GM23338 (cell line): ENCODE measurements at regions not wholly inside any gene's neighbourhood (a gene's known extent, or its start where the extent isn't known, plus 50 kb on each side); places are given as distances from the start of the nearest gene placed in this dataset.

Experiments
- ATAC-seq: fragments of 200-7000 bp; cut with Tn5 transposase; 3 replicates; pipeline ENCODE4 v1.9.1; 2020
- DNase-seq: peaks from one replicate; pipeline ENCODE4 v3.0.0-alpha.2; 2015; ENCODE audit warnings: low spot score
- H2AFZ ChIP-seq: fragments of 200-600 bp; sonication (generic); 2 replicates; pipeline ENCODE4 v1.8.0; 2016; ENCODE audit warnings: antibody characterized with exemption, mild to moderate bottlenecking, moderate library complexity
- H3F3A ChIP-seq: fragments of 200-600 bp; sonication (generic); replicated peaks from 2 replicates; pipeline ENCODE4 v1.8.0; 2017; ENCODE audit warnings: antibody characterized with exemption, mixed run types, low read depth
- H3K27ac ChIP-seq: fragments of 200-600 bp; sonication (generic); 2 replicates; pipeline ENCODE4 v1.6.1; 2016; ENCODE audit warnings: low read depth
- H3K27me3 ChIP-seq: fragments of 200-600 bp; sonication (generic); 2 replicates; pipeline ENCODE4 v1.8.0; 2016; ENCODE audit warnings: mild to moderate bottlenecking, mixed run types, moderate library complexity; ENCODE audit not compliant: insufficient read depth
- H3K36me3 ChIP-seq: fragments of 200-600 bp; sonication (generic); 2 replicates; pipeline ENCODE4 v1.8.0; 2016; ENCODE audit warnings: mild to moderate bottlenecking; ENCODE audit not compliant: insufficient read depth
- H3K4me1 ChIP-seq: fragments of 200-600 bp; sonication (generic); 2 replicates; pipeline ENCODE4 v1.8.0; 2016; ENCODE audit warnings: mild to moderate bottlenecking, moderate library complexity; ENCODE audit not compliant: insufficient read depth
- H3K4me2 ChIP-seq: fragments of 200-600 bp; sonication (generic); 2 replicates; pipeline ENCODE4 v1.7.1; 2017; ENCODE audit warnings: mixed run types
- H3K4me3 ChIP-seq: fragments of 200-600 bp; sonication (generic); 2 replicates; pipeline ENCODE4 v1.6.1; 2016; ENCODE audit warnings: mixed run types
- H3K79me2 ChIP-seq: fragments of 200-600 bp; sonication (generic); replicated peaks from 2 replicates; pipeline ENCODE4 v1.8.0; 2017; ENCODE audit warnings: mild to moderate bottlenecking; ENCODE audit not compliant: insufficient read depth
- H3K9me2 ChIP-seq: fragments of 200-600 bp; sonication (generic); 2 replicates; pipeline ENCODE4 v1.8.0; 2017; ENCODE audit not compliant: insufficient read depth
- H4K20me1 ChIP-seq: fragments of 200-600 bp; sonication (generic); replicated peaks from 2 replicates; pipeline ENCODE4 v1.8.0; 2017; ENCODE audit warnings: mild to moderate bottlenecking; ENCODE audit not compliant: insufficient read depth
- H3K27ac Mint-ChIP-seq: 2 replicates; pipeline ENCODE4 v1.8.0; 2020; ENCODE audit warnings: inconsistent platforms, mild to moderate bottlenecking, moderate library complexity, mixed read lengths
- H3K27me3 Mint-ChIP-seq: 3 replicates; pipeline ENCODE4 v1.8.0; 2022; ENCODE audit warnings: low read depth, mild to moderate bottlenecking, moderate library complexity, mixed read lengths, inconsistent platforms; ENCODE audit not compliant: insufficient read depth, poor library complexity
- H3K36me3 Mint-ChIP-seq: 3 replicates; pipeline ENCODE4 v1.8.0; 2021; ENCODE audit warnings: low read depth, mild to moderate bottlenecking, inconsistent platforms, moderate library complexity, mixed read lengths
- H3K4me1 Mint-ChIP-seq: 3 replicates; pipeline ENCODE4 v1.8.0; 2020; ENCODE audit warnings: mild to moderate bottlenecking, inconsistent platforms, mixed read lengths
- H3K4me3 Mint-ChIP-seq: 3 replicates; pipeline ENCODE4 v1.8.0; 2021; ENCODE audit warnings: moderate library complexity, mild to moderate bottlenecking, inconsistent platforms, mixed read lengths
- H3K9me3 Mint-ChIP-seq: 3 replicates; pipeline ENCODE4 v1.8.0; 2020; ENCODE audit warnings: moderate library complexity, mild to moderate bottlenecking, inconsistent platforms, mixed read lengths
- CREB1 ChIP-seq: fragments of 250-450 bp; sonication (Bioruptor Pico); IDR thresholded peaks from 2 replicates; pipeline ENCODE4 v1.5.0; 2020; ENCODE audit warnings: low read depth, mild to moderate bottlenecking, moderate library complexity
- EZH2phosphoT487 ChIP-seq: fragments of 200-600 bp; sonication (generic); IDR thresholded peaks from one replicate; pipeline ENCODE4 v1.8.1; 2018; ENCODE audit warnings: antibody characterized with exemption; ENCODE audit not compliant: unreplicated experiment
- NANOG ChIP-seq: IDR thresholded peaks from 2 replicates; pipeline ENCODE4 v1.6.1; 2016; ENCODE audit warnings: antibody characterized with exemption, borderline replicate concordance
- STAT1 ChIP-seq: IDR thresholded peaks from one replicate; pipeline ENCODE4 v1.6.1; 2016; ENCODE audit warnings: antibody characterized with exemption; ENCODE audit not compliant: unreplicated experiment
- ZNF114 ChIP-seq: fragments of 250-450 bp; sonication (Bioruptor Pico); IDR thresholded peaks from 2 replicates; pipeline ENCODE4 v1.5.0; 2020; ENCODE audit warnings: mild to moderate bottlenecking, moderate library complexity
- TF ChIP-seq, protein P1 (sequence below): IDR thresholded peaks from 2 replicates; pipeline ENCODE4 v1.6.1; 2016; ENCODE audit warnings: antibody characterized with exemption
- TF ChIP-seq, protein P2 (sequence below): IDR thresholded peaks from one replicate; pipeline ENCODE4 v1.6.1; 2018; ENCODE audit warnings: antibody characterized with exemption; ENCODE audit not compliant: unreplicated experiment

DNA sequence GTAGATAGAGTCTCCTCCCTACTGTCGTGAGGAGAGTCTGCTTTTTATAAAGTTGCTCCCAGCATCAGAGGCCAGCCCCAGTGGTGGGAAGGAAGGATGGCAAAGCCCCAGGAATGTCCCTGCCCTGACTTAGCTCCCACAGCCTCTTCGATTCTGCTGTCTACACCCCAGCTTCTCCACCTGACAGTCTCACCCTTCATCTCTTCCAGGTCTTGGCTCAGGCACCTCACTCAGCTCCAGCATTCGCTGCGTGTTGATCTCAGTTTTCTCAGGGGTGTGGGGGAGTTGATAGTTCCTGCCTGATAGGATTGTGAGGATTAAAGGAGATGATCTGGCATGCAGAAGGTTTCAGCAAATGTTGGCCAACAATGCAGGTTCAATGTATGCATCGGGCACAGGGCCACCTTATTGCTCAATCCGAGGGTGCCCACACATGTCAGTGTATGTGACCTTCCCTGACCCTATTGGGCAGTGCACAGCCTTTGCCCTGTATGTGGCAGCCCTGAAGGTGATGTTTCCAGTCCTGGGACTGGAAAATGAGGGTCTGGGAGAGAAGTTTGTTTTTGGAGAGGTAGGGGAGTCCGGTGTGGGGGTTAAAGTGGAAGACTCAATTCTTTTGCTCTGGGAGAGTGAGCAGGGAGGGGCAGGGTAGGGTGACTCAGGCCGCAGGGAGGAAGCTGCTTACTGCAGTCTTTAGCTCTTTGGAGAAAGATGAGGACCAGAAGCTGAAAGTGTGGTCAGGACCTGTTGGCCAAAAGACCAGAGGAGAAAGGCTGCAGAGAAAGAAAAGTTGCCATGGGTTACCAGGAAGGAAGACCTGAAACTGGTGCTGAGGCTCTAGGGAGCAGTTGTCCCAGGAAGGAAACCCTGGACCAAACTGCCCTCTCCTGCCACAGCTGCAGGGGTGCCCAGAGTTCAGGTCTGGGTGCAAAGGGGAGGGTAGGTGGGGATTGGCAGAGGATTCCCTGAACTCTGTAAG, 153.2 kb downstream of the MACROH2A1 start (continued):
- TF ChIP-seq, protein P1, sequence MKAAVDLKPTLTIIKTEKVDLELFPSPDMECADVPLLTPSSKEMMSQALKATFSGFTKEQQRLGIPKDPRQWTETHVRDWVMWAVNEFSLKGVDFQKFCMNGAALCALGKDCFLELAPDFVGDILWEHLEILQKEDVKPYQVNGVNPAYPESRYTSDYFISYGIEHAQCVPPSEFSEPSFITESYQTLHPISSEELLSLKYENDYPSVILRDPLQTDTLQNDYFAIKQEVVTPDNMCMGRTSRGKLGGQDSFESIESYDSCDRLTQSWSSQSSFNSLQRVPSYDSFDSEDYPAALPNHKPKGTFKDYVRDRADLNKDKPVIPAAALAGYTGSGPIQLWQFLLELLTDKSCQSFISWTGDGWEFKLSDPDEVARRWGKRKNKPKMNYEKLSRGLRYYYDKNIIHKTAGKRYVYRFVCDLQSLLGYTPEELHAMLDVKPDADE: no peak
- TF ChIP-seq, protein P2, sequence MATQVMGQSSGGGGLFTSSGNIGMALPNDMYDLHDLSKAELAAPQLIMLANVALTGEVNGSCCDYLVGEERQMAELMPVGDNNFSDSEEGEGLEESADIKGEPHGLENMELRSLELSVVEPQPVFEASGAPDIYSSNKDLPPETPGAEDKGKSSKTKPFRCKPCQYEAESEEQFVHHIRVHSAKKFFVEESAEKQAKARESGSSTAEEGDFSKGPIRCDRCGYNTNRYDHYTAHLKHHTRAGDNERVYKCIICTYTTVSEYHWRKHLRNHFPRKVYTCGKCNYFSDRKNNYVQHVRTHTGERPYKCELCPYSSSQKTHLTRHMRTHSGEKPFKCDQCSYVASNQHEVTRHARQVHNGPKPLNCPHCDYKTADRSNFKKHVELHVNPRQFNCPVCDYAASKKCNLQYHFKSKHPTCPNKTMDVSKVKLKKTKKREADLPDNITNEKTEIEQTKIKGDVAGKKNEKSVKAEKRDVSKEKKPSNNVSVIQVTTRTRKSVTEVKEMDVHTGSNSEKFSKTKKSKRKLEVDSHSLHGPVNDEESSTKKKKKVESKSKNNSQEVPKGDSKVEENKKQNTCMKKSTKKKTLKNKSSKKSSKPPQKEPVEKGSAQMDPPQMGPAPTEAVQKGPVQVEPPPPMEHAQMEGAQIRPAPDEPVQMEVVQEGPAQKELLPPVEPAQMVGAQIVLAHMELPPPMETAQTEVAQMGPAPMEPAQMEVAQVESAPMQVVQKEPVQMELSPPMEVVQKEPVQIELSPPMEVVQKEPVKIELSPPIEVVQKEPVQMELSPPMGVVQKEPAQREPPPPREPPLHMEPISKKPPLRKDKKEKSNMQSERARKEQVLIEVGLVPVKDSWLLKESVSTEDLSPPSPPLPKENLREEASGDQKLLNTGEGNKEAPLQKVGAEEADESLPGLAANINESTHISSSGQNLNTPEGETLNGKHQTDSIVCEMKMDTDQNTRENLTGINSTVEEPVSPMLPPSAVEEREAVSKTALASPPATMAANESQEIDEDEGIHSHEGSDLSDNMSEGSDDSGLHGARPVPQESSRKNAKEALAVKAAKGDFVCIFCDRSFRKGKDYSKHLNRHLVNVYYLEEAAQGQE: no peak
- no peak for TF ChIP-seq STAT1

DNA sequence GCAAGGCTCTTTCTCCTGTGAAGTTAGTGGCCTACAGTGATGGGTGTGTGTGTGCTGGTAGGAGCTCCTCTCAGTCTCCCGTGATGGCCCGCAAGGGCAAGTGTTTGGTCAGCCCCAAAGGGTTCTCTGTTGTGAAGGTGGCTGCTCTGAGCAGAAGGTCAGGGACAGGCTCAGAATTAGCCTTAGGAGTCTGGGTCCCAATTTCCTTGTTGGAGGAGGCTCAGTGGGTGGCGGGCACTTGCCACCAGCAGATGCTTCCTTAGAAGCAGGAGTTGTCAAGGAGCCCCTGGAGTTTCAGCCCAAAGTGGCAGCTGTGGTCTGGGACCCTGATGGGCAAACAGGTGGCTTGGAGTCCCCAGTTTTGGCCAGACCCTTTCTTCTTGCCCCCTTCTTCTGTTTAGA, 154.4 kb downstream of the MACROH2A1 start:
- no peak overlapping the region for H3K4me2 ChIP-seq
- H3K9me2 ChIP-seq: no peaks in the 10 kb centered on the region
- H3K36me3 ChIP-seq: no peaks in the 10 kb centered on the region
- H3K27me3 ChIP-seq: no peaks in the 10 kb centered on the region
- H3F3A ChIP-seq: no peaks in the 10 kb centered on the region
- Mint-ChIP-seq H3K36me3 (no peaks in the 10 kb centered on the region; the same call in 2 of the 3 replicates), H3K4me3 (no peak overlapping the region), H3K4me1 (peaks cover 10% of the 10 kb centered on the region), H3K27me3 (peaks cover 20% of the 10 kb centered on the region), H3K27ac (no peak overlapping the region), H3K9me3 (no peaks in the 10 kb centered on the region)
- no peak overlapping the region for H3K27ac ChIP-seq
- H2AFZ ChIP-seq: no peak overlapping the region
- no peak for ATAC-seq
- H3K4me1 ChIP-seq: no peaks in the 10 kb centered on the region; the same call in 1 of the 2 replicates
- H3K79me2 ChIP-seq: no peaks in the 10 kb centered on the region
- no peaks in the 10 kb centered on the region for H4K20me1 ChIP-seq
- TF ChIP-seq EZH2phosphoT487: no peak
- no peak for TF ChIP-seq CREB1
- TF ChIP-seq NANOG: no peak
- TF ChIP-seq, protein P1: no peak
- no peak for TF ChIP-seq ZNF114 (CRISPR knock-in tag)
- H3K4me3 ChIP-seq: no peak overlapping the region
- no peak for DNase-seq
